ENCODE measurements at regions not wholly inside any gene's neighbourhood (a gene's known extent, or its start where the extent isn't known, plus 50 kb on each side); places are given as distances from the start of the nearest gene placed in this dataset.

DNA sequence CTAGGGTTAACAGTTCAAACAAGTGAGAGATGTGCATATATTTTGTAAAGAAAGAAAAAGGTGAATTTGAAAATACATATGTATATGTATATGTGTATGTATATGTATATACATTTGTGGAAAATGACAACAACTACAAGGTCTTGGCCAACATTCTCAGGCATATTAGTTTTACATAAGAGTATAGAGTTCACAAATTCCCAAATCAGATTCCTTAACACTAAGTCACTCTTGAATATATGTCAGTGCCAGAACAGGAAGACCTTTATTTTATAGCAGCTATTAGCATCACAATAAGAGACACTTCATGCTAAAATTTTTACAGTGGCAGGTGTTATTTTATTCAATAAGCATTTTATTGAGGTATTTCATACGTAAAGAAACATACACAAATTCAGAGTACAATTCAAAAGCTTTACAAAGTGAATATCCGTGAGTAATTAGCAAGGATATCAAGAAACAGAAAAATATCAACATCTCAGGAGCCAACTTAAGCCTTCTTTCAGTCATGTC, 179.7 kb downstream of the SLC6A15 start:
- TF ChIP-seq, protein P1, sequence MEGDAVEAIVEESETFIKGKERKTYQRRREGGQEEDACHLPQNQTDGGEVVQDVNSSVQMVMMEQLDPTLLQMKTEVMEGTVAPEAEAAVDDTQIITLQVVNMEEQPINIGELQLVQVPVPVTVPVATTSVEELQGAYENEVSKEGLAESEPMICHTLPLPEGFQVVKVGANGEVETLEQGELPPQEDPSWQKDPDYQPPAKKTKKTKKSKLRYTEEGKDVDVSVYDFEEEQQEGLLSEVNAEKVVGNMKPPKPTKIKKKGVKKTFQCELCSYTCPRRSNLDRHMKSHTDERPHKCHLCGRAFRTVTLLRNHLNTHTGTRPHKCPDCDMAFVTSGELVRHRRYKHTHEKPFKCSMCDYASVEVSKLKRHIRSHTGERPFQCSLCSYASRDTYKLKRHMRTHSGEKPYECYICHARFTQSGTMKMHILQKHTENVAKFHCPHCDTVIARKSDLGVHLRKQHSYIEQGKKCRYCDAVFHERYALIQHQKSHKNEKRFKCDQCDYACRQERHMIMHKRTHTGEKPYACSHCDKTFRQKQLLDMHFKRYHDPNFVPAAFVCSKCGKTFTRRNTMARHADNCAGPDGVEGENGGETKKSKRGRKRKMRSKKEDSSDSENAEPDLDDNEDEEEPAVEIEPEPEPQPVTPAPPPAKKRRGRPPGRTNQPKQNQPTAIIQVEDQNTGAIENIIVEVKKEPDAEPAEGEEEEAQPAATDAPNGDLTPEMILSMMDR (IDR thresholded peaks at IDR 0.05; ENCODE audit: low read depth, low read length): no peak
- TF ChIP-seq EZH2phosphoT487 (IDR thresholded peaks at IDR 0.05; ENCODE audit: low read depth): no peak
